Parathyroid adenoma (tissue), 2 donors: ENCODE measurements at regions not wholly inside any gene's neighbourhood (a gene's known extent, or its start where the extent isn't known, plus 50 kb on each side); places are given as distances from the start of the nearest gene placed in this dataset.

Source experiments
- H2AFZ ChIP-seq: fragments of 300-600 bp; sonication (generic); one replicate; pipeline ENCODE4 v1.7.0; 2017; ENCODE audit warnings: antibody characterized with exemption, mild to moderate bottlenecking
- H3K27ac ChIP-seq: fragments of 300-600 bp; sonication (generic); one replicate; pipeline ENCODE4 v1.7.0; 2017
- H3K27me3 ChIP-seq: fragments of 300-600 bp; sonication (generic); one replicate; pipeline ENCODE4 v1.7.0; 2017; ENCODE audit warnings: low read length; ENCODE audit not compliant: control insufficient read depth, insufficient read depth
- H3K36me3 ChIP-seq: fragments of 300-600 bp; sonication (generic); one replicate; pipeline ENCODE4 v1.7.0; 2017; ENCODE audit warnings: low read length; ENCODE audit not compliant: control insufficient read depth, insufficient read depth
- H3K4me1 ChIP-seq: fragments of 300-600 bp; sonication (generic); one replicate; pipeline ENCODE4 v1.7.0; 2017; ENCODE audit warnings: control low read depth
- H3K4me2 ChIP-seq: fragments of 300-600 bp; sonication (generic); one replicate; pipeline ENCODE4 v1.7.0; 2017; ENCODE audit warnings: low read length
- H3K4me3 ChIP-seq: fragments of 300-600 bp; sonication (generic); one replicate; pipeline ENCODE4 v1.7.0; 2017; ENCODE audit warnings: low read depth, low read length
- H3K79me2 ChIP-seq: fragments of 300-600 bp; sonication (generic); one replicate; pipeline ENCODE4 v1.7.0; 2017; ENCODE audit warnings: control low read depth
- H3K9ac ChIP-seq: fragments of 300-600 bp; sonication (generic); one replicate; pipeline ENCODE4 v1.7.0; 2017; ENCODE audit warnings: mild to moderate bottlenecking
- H3K9me3 ChIP-seq: fragments of 300-600 bp; sonication (generic); one replicate; pipeline ENCODE4 v1.7.0; 2017; ENCODE audit warnings: low read length; ENCODE audit not compliant: control insufficient read depth
- TF ChIP-seq, protein P1 (sequence below): fragments of 300-600 bp; sonication (generic); IDR thresholded peaks from one replicate; pipeline ENCODE4 v1.7.0; 2017; ENCODE audit warnings: antibody characterized with exemption, mild to moderate bottlenecking
- donor health status: primary hyperparathyroidism.

GRCh38 chr16:86403541-86404163 lies 106.7 kb upstream of the FOXF1 start:
- no peak overlapping the region for H3K27ac ChIP-seq
- no peak overlapping the region for H3K9ac ChIP-seq
- no peak overlapping the region for H2AFZ ChIP-seq
- H3K79me2 ChIP-seq = no peaks in the 10 kb centered on the region
- H3K4me2 ChIP-seq = no peak overlapping the region
- no peak overlapping the region for H3K4me3 ChIP-seq
- no peaks in the 10 kb centered on the region for H3K9me3 ChIP-seq
- no peaks in the 10 kb centered on the region for H3K4me1 ChIP-seq
- TF ChIP-seq, protein P1, sequence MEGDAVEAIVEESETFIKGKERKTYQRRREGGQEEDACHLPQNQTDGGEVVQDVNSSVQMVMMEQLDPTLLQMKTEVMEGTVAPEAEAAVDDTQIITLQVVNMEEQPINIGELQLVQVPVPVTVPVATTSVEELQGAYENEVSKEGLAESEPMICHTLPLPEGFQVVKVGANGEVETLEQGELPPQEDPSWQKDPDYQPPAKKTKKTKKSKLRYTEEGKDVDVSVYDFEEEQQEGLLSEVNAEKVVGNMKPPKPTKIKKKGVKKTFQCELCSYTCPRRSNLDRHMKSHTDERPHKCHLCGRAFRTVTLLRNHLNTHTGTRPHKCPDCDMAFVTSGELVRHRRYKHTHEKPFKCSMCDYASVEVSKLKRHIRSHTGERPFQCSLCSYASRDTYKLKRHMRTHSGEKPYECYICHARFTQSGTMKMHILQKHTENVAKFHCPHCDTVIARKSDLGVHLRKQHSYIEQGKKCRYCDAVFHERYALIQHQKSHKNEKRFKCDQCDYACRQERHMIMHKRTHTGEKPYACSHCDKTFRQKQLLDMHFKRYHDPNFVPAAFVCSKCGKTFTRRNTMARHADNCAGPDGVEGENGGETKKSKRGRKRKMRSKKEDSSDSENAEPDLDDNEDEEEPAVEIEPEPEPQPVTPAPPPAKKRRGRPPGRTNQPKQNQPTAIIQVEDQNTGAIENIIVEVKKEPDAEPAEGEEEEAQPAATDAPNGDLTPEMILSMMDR = no peak
- no peaks in the 10 kb centered on the region for H3K36me3 ChIP-seq
- H3K27me3 ChIP-seq = no peaks in the 10 kb centered on the region

DNA sequence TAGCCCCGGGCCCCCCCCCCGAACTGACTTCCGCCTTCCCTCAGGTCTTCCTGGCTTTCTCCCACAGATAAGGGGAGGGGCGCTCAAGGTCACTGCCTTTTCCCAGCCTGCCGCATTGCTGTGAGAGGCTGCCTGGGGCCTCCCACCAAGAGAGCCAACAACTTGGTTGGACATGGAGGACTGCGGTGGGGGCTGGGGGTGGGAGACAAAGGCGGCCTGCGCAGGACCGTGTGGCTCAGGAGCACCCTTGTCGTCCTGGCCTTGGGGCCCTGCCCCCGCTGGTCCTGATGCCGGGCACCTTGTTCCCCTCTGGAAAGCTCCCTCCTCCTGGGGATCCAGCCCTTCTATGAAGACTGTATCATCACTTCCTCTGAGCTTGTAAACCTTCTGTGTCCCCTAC lies 105.6 kb upstream of the FOXF1 start:
- Histone ChIP-seq H3K4me1 (no peaks in the 10 kb centered on the region), H2AFZ (no peak overlapping the region), H3K9me3 (no peaks in the 10 kb centered on the region), H3K36me3 (no peaks in the 10 kb centered on the region), H3K79me2 (no peaks in the 10 kb centered on the region), H3K27me3 (no peaks in the 10 kb centered on the region), H3K9ac (no peak overlapping the region), H3K4me3 (no peak overlapping the region), H3K4me2 (no peak overlapping the region), H3K27ac (no peak overlapping the region)
- TF ChIP-seq, protein P1 = no peak

DNA sequence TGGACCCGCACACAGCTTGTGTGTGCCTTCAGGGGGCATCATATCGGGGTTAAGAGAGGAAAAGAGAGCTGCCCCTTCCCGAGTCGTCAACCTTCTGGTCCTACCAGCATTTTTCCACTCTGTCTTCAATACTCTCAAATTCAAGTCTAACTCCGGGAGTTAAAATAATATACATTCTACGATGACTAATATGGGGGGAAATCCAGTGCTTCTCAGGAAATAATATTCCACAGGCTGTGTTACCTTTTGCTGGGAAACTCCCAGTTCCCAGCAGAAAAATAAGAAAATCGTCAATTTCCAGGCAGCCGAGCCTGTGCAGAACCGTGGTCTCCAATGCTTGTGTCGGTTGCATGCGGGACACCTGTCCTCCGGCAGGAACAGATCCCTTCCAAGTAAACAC lies 105.0 kb upstream of the FOXF1 start:
- Histone ChIP-seq H3K9me3 (no peaks in the 10 kb centered on the region), H3K79me2 (no peaks in the 10 kb centered on the region), H3K4me2 (no peak overlapping the region), H3K9ac (no peak overlapping the region), H3K27ac (no peak overlapping the region), H2AFZ (no peak overlapping the region), H3K27me3 (no peaks in the 10 kb centered on the region), H3K4me1 (no peaks in the 10 kb centered on the region), H3K4me3 (no peak overlapping the region), H3K36me3 (no peaks in the 10 kb centered on the region)
- TF ChIP-seq, protein P1 = no peak

- Histone ChIP-seq H3K9me3 (no peaks in the 10 kb centered on the region), H3K36me3 (no peaks in the 10 kb centered on the region), H3K9ac (no peak overlapping the region), H3K27me3 (no peaks in the 10 kb centered on the region), H3K27ac (no peak overlapping the region), H3K4me2 (no peak overlapping the region), H3K4me1 (no peaks in the 10 kb centered on the region), H3K79me2 (no peaks in the 10 kb centered on the region), H3K4me3 (no peak overlapping the region), H2AFZ (no peak overlapping the region)
- TF ChIP-seq, protein P1 = no peak
These were observed 104.3 kb upstream of the FOXF1 start for GRCh38 chr16:86406056-86406455.

- Histone ChIP-seq H2AFZ (no peak overlapping the region), H3K4me3 (no peak overlapping the region), H3K9me3 (no peaks in the 10 kb centered on the region), H3K27ac (no peak overlapping the region), H3K36me3 (no peaks in the 10 kb centered on the region), H3K27me3 (no peaks in the 10 kb centered on the region), H3K4me2 (no peak overlapping the region), H3K79me2 (no peaks in the 10 kb centered on the region), H3K9ac (no peak overlapping the region), H3K4me1 (no peaks in the 10 kb centered on the region)
- TF ChIP-seq, protein P1 = no peak
These were observed 101.6 kb upstream of the FOXF1 start for GRCh38 chr16:86408685-86409084.
